Stomach (tissue), 4 donors: ENCODE measurements at regions not wholly inside any gene's neighbourhood (a gene's known extent, or its start where the extent isn't known, plus 50 kb on each side); places are given as distances from the start of the nearest gene placed in this dataset.

Experiments
- POLR2A ChIP-seq, 4 donors: fragments of 450-650 bp; IDR thresholded peaks; one replicate each; pipeline ENCODE4 v1.6.1; 2016; ENCODE audit warnings: antibody characterized with exemption in 4 of 4, control low read depth in 2 of 4, mild to moderate bottlenecking in 1 of 4, moderate library complexity in 1 of 4
- POLR2AphosphoS5 ChIP-seq, 3 donors: sonication (generic); formaldehyde crosslinking; IDR thresholded peaks; one replicate each; pipeline ENCODE4 v1.6.1; 2016; ENCODE audit warnings: antibody characterized with exemption in 3 of 3
- TF ChIP-seq, protein P1 (sequence below), 7 experiments: fragments of 450-650 bp in 4 of 7; fragments of 200-600 bp in 3 of 7; sonication (generic) in 3 of 7; IDR thresholded peaks; one replicate each; pipeline ENCODE4 v1.5.1; 2016 to 2019; ENCODE audit warnings: antibody characterized with exemption in 7 of 7, control low read depth in 2 of 7, mild to moderate bottlenecking in 1 of 7

DNA sequence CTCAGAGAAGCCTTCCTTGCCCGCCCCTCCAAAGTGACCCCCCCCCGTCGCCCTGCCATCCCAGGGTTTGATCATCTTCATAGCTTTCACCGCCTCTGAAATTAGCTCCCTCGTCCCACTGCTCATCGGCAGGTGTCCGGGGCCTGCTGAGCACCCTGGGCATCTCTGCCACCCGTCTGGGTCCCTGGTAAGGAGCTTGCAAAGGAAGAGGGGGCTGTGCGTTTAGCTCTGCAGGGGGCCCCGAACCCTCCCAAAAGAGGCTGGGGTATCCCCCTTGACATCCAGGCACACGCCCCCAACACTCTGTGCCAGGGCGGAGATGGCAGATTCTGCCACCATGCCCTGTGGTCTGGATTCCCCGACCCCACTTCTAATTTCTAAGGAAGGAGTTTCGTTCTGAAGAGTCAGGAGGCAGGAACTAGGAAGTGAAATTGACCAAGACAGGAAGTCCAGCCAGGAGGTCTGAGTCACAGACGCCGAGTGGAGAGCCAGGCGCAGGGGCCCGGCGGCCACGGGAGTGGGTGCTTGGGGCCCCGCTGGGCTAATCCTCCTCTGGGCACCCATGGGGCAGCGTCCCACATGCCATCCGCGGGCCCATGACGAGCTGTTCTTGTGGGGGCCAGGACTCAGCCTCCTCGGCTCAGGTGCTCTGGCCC lies 95.7 kb downstream of the RFLNA start:
- TF ChIP-seq, protein P1, sequence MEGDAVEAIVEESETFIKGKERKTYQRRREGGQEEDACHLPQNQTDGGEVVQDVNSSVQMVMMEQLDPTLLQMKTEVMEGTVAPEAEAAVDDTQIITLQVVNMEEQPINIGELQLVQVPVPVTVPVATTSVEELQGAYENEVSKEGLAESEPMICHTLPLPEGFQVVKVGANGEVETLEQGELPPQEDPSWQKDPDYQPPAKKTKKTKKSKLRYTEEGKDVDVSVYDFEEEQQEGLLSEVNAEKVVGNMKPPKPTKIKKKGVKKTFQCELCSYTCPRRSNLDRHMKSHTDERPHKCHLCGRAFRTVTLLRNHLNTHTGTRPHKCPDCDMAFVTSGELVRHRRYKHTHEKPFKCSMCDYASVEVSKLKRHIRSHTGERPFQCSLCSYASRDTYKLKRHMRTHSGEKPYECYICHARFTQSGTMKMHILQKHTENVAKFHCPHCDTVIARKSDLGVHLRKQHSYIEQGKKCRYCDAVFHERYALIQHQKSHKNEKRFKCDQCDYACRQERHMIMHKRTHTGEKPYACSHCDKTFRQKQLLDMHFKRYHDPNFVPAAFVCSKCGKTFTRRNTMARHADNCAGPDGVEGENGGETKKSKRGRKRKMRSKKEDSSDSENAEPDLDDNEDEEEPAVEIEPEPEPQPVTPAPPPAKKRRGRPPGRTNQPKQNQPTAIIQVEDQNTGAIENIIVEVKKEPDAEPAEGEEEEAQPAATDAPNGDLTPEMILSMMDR (IDR thresholded peaks at IDR 0.05): no peak
- TF ChIP-seq POLR2AphosphoS5 (IDR thresholded peaks at IDR 0.05) (peak in 2 of 3 donors; percentile 31 to 50), POLR2A (IDR thresholded peaks at IDR 0.05) (no peak)
